Stimulated activated CD8-positive, alpha-beta memory T cell treated with anti-CD3 and anti-CD28 coated beads, Interleukin-7, amount 100 ng/mL, for 1 hour (primary cell): ENCODE measurements at regions not wholly inside any gene's neighbourhood (a gene's known extent, or its start where the extent isn't known, plus 50 kb on each side); places are given as distances from the start of the nearest gene placed in this dataset.
"Not testable (repeated sequence)": the region's sequence is repeated elsewhere in the genome, so short reads cannot be mapped to it uniquely, and the experiment has no call there.

Experiments used
- DNase-seq, 2 donors: peaks; one replicate each; pipeline ENCODE4 v3.0.0-alpha.2; 2020; ENCODE audit warnings: low read depth in 2 of 2

GRCh38 chr1:185435696-185436379 lies 118.8 kb upstream of the IVNS1ABP start:
- DNase-seq: no peak

GRCh38 chr1:185434721-185435120 lies 117.7 kb upstream of the IVNS1ABP start:
- DNase-seq: no peak

- DNase-seq: no peak
Measured at GRCh38 chr1:185433667-185434066, 116.6 kb upstream of the IVNS1ABP start.

- no peak for DNase-seq
Measured at GRCh38 chr1:185432948-185433347, 115.9 kb upstream of the IVNS1ABP start.

- no peak for DNase-seq
Measured at GRCh38 chr1:185431612-185432011, 114.6 kb upstream of the IVNS1ABP start.

GRCh38 chr1:185429668-185430067 lies 112.6 kb upstream of the IVNS1ABP start:
- not testable (repeated sequence) for DNase-seq

- no peak for DNase-seq
Measured at GRCh38 chr1:185427776-185428175, 110.7 kb upstream of the IVNS1ABP start.

GRCh38 chr1:185427264-185427663 lies 110.2 kb upstream of the IVNS1ABP start:
- DNase-seq: no peak

GRCh38 chr1:185426848-185427247 lies 109.8 kb upstream of the IVNS1ABP start:
- no peak for DNase-seq

- no peak for DNase-seq
Measured at GRCh38 chr1:185425163-185425562, 108.1 kb upstream of the IVNS1ABP start.

- no peak for DNase-seq
Measured at GRCh38 chr1:185421485-185422107, 104.6 kb upstream of the IVNS1ABP start.

- no peak for DNase-seq
Measured at GRCh38 chr1:185420588-185421081, 103.6 kb upstream of the IVNS1ABP start.

GRCh38 chr1:185419718-185420117 lies 102.7 kb upstream of the IVNS1ABP start:
- no peak for DNase-seq

- no peak for DNase-seq
Measured at GRCh38 chr1:185418472-185418871, 101.4 kb upstream of the IVNS1ABP start.

- no peak for DNase-seq
Measured at GRCh38 chr1:185412385-185413087, 95.5 kb upstream of the IVNS1ABP start.

- DNase-seq: no peak
Measured at GRCh38 chr1:185409763-185410528, 92.9 kb upstream of the IVNS1ABP start.

GRCh38 chr1:185409345-185409744 lies 92.3 kb upstream of the IVNS1ABP start:
- DNase-seq: no peak

- no peak for DNase-seq
Measured at GRCh38 chr1:185408700-185409270, 91.7 kb upstream of the IVNS1ABP start.

GRCh38 chr1:185406691-185407009 lies 89.6 kb upstream of the IVNS1ABP start:
- DNase-seq: no peak

- no peak for DNase-seq
Measured at GRCh38 chr1:185406006-185406690, 89.1 kb upstream of the IVNS1ABP start.

- no peak for DNase-seq
Measured at GRCh38 chr1:185404907-185405568, 88.0 kb upstream of the IVNS1ABP start.
